ENCODE measurements at regions not wholly inside any gene's neighbourhood (a gene's known extent, or its start where the extent isn't known, plus 50 kb on each side); places are given as distances from the start of the nearest gene placed in this dataset.

DNA sequence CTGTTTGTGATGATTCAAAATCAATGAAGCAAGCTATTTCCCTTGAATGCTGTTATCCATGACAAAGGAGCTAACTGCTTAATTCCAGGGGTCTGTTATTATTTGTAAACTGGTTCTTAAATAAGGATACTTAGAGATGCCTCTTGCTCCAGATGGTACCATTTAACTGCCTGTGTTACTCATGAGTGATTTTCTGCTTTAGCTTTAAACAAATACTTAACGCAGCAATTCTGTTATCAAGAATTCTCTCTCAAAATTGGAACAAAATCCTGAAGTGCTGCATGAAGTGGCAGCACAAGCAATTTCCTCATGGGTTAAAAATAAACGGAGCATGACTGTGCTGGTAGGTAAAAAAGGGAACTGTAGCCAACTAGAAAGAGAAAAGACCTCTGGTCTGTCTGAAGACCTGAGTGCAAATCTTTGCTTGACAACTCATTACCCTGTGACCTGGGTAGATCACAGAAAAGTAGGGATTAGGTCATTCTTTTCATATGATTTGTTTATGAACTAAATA, 62.5 kb upstream of the GBE1 start:
- TF ChIP-seq, protein P1, sequence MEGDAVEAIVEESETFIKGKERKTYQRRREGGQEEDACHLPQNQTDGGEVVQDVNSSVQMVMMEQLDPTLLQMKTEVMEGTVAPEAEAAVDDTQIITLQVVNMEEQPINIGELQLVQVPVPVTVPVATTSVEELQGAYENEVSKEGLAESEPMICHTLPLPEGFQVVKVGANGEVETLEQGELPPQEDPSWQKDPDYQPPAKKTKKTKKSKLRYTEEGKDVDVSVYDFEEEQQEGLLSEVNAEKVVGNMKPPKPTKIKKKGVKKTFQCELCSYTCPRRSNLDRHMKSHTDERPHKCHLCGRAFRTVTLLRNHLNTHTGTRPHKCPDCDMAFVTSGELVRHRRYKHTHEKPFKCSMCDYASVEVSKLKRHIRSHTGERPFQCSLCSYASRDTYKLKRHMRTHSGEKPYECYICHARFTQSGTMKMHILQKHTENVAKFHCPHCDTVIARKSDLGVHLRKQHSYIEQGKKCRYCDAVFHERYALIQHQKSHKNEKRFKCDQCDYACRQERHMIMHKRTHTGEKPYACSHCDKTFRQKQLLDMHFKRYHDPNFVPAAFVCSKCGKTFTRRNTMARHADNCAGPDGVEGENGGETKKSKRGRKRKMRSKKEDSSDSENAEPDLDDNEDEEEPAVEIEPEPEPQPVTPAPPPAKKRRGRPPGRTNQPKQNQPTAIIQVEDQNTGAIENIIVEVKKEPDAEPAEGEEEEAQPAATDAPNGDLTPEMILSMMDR (IDR thresholded peaks at IDR 0.05), result no peak
- no peak for TF ChIP-seq POLR2A (IDR thresholded peaks at IDR 0.05)
